Fibroblast of skin of abdomen (primary cell): ENCODE measurements at regions not wholly inside any gene's neighbourhood (a gene's known extent, or its start where the extent isn't known, plus 50 kb on each side); places are given as distances from the start of the nearest gene placed in this dataset.

Source experiments
- DNase-seq: peaks from one replicate; pipeline ENCODE4 v3.0.0-alpha.2; 2013

DNA sequence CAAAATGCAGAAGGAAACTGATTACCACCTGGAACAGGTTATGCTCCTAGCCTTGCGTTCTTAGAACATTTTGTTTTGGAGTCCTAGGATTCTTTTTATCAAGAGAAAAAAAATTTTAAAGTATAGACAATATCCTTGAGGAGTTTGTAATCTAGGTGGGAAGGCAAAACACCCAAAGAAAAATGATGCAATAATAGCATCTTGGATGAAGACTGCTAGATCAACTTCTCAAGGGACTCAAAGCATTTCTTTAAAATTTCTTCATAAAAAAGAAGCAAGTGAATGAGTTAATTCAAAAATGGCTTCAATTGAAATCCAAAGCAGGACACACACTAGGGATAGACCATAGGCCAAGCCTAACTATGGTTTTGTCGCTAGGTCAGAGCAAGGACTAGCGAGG, 515.8 kb upstream of the ZFHX3 start:
- DNase-seq, result no peak

DNA sequence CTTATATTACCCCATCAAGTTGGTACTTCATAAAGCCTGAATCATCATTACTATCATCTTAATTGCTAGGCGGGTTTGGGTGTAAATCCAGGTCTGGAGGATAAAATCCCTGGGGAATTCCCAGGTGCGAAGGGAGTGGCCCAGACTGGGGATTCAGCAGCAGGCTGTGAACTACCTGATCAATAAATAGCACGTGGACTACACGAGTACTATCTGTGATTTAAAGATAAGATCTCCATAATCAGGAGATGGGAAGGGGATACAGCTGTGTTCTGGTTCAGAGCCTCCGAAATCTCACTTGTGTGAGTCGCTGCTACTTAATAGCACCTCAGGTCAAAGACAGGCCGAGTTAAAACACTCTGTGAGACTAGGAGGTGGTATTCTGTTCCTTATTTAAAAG, 512.6 kb upstream of the ZFHX3 start:
- no peak for DNase-seq

DNA sequence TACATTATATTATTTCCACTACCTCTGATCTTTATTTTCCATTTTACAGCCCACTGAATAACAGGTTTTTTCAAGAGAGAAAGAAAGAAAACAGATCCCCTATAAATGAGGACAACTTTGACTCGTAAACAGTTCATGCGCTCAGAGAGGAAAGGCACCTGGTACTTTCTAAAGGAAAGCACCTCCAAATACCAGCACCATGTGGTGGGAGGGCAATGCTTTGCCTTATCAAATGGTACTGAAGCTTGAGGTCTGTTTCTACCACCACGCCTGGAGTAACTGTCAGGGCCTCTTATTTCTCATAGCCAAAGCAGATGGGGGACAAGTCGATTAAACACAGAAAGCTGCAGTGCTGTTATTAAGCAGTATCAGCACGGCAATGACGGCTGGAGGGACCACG, 510.3 kb upstream of the ZFHX3 start:
- no peak for DNase-seq

DNA sequence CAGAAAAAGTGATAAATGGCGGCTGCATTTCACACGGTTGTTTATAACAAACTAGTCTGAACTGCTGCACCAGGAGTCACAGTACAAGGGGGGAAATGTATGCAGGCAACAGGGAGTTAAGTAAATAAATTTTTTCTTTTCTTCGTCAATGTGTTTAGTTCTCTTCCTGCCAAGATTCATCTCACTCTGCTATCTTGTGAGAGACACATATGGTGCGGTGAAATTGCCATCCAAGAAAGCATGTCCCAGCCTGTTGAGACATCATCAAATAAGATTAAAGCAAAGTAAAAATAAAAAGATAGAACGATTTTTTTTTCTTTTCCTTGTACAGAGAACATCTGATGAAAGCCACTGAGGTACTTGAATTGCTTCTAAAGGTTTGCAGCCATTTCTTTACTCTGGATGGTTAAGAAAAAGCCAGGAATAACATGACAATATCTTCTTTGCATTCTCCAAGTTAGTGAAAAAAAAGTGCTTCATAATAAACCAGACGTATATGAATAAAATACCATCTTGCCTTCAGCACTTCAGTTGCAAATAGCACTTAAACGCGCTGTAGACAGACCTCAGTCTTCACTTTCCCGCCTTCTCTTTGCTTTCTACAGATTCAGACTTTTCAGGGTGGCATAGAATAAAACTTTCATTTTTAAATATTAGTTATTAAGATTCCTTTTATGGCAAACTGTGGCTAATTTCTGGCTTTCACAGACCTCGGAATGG, 506.2 kb upstream of the ZFHX3 start:
- DNase-seq, result no peak

DNA sequence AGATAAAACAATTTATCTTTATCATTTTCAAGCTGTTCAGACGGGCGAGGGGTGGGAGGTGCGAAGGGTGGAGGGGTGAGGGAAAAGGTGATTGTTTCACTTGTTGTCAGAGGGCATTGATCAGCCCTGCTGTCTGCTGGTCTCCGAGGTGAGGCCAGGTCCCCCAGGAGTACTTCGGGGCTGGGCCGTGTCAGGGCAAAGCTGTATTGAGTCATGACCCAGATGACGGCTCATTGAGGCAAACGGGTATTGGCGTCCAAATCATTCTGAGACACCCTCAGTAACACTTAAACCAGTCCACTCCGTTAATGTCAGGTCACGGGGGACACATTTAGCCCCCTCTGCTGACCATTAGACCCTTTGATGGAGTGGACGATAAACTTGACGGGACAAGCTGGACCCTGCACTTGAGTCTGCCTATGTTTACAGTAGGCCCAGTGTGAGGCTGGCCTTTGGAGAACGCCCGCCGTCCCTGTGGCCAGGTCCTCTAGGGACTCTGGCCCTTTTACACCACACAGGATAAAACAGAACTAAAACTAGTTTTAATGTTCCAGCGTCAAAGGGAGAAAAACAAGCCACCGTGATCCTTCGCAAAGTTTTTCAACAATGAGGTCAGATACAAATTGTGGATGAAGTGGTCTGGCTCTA, 502.2 kb upstream of the ZFHX3 start:
- no peak for DNase-seq

DNA sequence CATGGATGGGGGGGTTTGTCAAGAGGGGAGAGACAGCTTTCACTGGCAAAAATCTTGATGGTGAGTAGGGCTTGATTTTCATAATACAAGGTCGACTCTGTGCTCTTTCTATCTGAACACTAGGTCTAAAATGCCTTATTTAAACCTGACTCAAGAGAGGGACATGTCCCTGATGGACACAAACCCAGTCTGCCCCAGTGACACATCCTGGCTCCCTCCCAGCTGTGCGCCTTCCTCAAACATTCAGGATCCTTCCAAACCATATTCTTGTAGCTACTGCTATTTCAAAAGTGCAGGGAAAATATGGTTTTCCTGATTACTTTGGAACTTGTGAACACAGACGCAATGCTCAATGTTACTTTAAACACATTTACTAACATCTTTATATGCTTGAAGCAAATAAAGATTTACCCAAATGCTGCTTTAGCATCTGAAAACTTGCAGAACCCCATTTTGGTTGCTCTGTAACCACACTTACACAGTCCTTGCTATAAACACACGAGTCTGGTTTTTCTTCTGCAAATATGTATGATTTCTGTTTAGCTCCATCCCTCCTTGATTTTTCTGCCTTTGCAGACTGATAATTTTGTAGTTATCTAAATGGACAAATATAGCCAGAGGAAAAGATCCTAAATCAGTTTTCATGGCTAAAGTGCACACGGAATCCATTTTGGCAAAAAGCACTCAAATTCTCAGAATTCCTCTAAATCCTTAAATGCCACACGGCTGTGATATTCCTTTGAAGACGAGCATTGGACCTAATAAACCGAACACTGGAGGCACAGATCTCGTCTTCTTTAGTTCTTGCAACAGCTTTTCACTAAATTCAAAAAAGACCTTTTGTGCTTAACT, 499.9 kb upstream of the ZFHX3 start:
- DNase-seq, result no peak

DNA sequence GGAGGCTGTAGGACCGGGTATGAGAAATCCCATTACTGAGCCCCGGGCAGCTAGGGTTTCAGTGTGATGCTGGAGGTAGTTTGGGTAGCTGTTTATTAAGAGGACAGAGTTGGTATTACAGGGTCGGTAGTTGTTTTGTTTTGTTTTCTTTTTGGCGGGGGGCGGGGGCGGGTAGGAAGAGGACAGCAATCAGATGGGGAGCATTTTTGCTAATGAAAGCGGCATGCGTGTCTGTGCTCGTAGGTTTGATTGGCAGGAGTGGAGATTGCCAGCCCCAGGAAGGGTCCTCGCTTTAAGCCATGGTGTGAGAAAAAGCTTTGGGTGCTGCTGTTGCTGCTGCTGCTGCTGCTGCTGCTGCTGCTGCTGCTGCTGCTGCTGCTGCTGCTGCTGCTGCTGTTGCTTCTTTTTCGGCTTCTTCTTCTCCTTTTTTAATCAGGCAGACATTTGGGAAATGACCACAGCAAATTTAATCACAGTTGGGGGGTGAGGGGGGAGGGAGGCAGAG, 498.5 kb upstream of the ZFHX3 start:
- no peak for DNase-seq

DNA sequence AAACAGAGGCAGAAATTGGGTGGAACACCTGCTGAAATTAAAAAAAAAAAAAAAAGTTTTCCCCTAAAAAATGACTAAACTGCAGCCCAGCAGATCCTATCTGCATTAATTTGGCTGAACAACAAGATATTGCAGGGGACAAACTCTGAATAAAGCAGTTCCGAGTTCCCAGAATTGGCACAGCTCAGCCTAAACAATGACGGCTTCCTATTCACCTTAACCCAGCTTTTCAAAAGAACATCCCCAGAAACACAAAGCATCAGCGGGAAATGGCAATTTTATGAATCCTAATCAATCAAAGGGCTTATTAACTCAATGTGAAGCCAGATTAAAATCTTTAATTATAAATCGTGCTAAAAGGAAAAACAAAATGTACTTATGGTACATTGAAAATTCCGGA, 497.8 kb upstream of the ZFHX3 start:
- no peak for DNase-seq

DNA sequence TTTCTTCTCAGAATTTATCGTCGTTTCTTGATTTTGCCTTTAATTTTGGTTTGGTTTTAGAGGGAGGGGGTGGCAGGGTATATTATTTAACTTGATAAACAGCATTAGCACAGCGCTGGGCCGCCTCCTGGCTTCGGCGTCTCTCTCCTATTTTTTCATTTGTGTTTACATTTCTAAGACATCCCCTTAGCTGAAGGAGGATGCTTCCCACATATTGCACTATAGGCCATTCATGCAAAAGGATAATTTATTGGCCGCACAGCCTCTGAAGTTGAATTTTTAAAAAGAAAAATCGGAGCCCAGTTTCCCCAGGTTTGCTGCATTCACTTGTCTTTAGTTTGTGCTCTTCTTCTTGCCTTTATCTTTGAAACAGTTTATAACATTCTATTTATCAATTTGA, 497.4 kb upstream of the ZFHX3 start:
- DNase-seq, result no peak

DNA sequence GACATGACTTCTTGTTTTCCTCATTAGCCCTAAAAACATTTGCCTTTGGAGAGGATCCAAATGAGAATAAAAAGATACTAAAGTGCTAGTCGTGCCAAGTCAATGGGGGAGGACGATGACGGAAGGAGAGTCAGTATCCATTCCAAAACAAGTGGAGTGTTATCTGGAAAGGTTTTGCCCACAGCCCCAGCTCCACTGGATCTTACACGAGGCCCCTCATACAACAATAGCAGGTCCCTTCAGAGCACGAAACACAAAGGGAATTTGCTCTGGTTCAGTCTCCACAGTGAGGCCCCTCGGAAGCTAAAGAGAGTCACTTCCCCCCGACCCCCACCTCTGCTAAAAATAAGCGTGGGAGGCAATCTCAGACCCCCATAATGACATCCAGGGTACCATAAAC, 496.9 kb upstream of the ZFHX3 start:
- no peak for DNase-seq

DNA sequence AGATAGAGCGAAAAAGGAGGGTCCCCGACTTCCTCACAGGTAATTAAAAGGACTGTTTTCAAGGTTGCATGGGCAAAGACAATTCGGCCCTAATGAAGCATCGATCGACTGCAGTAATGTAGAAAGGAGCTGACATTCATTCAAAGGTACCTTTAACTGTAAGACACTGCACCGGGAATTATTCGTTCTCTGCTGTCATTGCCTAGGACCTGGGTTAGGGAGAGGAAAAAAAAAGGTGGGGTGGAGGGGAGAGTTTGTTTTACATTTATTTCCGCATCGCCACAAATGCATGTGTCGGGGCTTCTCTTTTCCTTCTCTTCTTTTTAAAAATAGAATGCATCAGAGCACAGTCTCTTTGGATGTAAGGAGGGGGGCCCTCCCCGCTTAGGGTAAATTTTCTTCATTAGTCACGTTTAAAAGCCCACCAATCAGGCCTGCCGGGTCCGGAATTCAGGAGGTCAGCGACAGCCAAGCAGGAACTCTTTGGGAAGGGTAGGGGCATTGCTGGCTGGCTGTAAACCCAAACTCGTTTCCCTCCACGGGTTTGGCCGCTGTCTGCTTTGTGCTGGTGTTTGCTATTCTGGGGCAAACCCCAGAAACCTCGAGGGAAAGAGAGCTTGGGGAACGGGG, 496.2 kb upstream of the ZFHX3 start:
- no peak for DNase-seq

DNA sequence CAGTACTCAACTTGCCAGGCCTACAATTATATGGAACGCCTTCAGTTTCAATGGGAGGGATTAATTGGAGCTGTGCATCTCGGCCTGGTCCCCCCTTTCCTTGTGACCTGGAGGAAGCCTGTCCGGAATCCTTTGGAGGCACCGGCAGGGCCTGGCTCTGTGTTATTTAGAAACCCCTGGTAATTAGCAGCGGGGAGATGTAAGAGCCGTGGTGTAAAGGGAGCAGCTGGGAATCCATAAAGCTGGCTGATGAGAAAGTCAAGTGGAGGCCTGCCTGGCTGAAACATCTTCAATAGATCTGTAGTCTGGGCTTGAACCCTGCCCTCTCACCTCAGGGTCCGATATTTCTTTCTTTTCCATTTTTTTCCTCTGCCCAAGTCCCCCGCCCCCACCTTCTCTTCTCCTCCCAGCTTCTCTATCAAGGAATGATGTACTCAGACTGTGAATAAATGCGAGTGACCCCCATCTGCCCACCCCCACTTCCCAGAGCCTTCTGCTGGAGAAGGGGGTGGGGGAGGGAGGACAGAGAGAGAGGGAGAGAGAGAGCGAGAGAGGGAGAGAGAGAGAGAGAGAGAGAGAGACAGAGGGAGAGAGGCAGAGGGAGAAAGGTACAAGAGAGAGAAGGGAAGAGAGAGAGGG, 495.5 kb upstream of the ZFHX3 start:
- no peak for DNase-seq

DNA sequence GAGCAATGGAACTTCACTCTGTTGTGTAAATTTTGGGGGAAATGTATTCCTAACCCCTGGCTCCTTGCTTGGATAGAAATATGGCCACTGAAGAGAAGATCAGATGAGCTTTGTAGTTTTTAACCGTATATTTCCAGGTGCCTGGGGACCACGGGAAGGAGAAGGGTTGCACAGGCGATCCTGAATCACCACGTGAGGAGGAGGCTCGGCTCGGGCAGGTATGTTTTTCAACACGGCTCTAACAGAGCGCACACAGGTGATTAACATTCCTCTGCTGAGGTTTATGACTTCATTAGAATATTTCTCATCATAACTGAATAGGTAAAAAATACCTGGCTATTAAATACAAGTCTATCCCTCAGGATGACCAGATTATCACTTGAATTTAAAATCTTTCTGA, 495.0 kb upstream of the ZFHX3 start:
- no peak for DNase-seq

DNA sequence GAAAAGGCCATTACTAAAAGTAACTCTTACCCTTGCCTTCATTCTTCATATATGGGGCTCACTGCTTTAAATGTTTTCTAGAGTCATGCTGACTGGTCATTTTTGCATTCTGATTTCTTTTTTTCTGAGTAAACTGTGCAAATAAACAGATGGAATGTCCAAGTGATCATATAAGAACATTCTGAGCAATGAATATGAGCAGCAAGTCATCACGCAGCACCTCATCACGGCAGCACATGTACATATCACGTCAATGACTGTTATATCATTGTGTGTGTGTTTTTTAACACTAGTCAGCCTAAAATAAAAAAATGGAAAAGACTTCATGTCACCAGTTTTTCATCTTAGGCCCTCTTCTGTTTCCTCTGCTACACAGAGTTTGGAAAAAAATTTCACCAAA, 490.0 kb upstream of the ZFHX3 start:
- no peak for DNase-seq

DNA sequence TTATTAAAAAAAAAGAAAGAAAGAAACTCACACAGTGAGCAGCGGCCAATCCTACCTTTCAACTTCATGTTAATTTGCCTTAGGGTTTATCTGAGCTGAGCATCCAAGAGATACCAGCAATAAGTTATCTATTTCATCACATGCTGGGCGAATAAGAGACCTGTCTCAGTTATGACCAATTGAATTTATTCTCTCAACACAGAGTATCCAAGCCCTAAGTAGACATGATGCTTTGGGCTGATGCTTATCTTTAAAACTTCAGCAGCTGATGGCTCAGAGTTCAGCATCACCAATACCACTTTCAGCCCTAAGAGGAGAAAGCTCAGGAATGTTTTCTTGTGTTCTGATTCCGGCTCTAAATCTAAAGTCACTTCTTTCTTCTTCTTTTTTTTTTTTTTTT, 489.0 kb upstream of the ZFHX3 start:
- DNase-seq, result no peak

DNA sequence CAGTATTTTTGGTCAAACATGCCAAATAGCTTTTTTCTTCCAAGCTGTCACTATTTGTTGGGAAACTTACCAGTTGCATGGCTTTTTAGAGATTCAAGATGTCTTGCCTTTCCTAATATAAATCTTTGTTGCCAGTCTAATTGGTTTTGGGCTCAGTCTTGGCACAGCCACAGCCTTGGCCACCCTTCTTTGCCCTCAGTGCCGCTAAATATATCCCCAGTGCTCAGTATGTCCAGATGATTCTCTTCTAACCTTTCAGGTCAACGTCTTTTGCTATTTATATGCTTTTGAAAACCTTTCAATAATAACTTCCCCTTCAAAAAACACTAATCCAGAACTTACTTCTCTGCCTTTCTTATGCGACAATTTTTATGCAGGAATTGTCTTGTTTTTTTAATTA, 483.1 kb upstream of the ZFHX3 start:
- no peak for DNase-seq

DNA sequence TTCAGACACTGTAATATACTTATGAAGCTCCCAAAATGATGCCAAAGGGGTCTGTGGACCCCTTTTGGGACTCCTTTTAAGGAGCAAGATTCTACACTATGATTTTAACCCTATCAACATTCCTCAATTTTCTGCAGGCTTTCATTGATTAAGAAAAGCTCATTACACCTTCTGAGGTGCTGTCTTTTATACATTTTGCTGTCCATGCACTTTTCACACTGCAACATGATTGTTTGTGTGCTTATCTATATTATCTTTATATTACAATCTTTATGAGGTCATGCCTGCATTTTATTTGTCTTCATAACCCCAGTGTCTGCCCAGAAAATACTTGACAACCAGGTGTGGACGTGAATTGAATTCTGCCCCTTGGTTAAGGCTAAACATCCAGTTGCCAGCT, 482.6 kb upstream of the ZFHX3 start:
- DNase-seq, result no peak

DNA sequence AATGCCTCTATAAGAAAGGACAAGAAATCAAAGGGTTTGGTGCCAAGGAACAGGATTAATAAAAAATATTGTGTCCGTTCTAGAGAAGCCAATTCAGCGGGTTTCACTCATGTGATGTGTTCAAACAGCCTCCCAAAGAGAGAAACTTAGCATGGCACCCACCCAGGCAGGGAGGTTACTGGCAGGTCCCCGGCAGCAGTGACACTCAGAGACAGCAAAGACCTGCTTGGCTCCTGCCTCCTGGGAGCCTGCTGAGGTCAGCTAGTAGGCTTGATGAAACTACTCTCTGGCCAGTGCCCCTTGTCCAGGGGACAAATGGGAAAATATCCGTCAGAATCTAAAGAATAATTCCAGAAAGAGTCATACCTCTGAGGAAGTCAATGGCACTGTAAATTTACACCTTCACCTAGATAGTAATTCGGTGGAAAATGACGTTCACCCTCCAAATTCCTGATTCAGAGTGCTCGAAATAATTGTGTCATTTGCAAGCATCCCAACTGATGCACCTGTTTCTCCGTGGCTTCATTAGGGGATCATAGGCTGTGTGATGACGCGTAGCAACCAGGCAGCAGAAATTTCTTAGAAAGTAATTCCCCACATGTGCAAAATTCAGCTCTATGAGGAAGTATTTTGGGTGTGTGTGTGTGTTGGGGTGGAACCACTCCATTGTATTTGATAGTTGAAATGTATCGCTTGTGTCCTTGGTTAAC, 481.5 kb upstream of the ZFHX3 start:
- no peak for DNase-seq

DNA sequence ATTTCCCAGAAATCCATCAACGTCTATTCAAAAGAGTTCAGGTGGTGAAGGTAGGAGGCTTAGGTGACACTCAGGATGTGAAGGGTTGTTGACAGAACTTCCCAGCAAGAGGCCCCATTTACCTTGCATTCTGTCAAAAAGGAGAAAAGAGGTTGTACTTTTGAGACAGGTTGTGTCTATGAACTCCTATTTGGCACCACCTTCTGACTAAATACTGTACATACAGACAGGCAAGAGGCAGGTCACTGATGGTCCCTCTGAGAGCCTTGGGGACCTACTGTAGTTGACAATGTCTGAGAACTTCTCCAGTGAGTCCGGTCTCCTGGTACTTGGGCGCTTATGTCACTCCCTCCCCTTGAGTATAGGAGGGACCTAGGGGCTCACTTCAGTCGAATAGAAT, 479.3 kb upstream of the ZFHX3 start:
- DNase-seq, result no peak

DNA sequence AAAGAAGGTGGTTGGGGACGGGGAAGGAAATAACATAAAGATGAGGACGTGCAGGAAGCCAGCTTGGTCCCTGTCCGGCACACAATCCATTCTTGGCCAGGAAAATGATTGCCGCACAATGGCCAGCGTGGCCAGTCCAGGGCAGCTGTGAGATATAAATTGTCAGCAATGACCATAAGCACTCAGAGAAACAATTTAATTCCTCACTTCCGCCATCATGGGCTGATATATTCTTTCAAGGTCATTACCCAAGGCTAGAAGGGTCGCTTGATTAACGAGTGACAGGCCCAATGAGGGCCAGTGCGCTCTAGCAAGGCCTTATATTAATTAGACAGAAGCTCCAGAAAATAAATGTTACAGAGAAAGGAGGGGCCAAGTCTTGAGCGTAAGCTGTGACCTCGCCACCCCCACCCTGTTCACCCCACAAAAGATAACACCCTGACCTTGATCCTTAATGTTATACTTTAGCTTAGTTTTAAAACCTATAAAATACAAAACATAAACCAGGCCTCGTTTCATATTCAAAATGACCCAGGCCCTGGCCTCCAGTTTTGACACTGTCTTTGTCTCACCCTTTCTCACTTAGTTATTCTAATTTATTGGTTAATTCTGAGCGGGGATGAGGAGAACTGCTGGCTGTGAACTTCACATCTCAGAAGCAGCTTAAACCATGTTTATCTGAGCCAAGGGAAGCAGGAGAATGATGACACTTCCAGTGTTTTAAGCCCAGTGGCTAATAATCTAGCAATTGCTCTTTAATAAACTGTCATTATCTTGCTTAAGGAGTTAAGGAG, 478.3 kb upstream of the ZFHX3 start:
- DNase-seq, result no peak

DNA sequence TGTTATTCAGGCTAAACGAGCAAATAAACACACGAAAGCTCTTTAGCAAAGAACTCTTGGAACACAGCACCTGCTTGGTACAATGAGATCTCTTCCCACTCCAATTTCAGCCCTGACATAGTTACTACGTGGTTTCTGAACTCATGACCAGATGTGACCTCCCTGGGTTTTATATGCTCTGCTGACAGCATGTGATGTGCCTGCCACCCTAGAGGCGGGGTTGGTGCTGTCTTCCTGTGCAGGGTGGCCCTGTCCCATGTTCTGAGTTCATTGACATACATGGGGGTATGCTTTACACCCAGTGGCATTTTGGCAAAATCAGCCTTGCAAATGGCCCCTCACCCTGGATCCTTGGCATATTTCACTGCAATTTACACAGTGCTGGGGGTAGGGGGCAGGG, 475.3 kb upstream of the ZFHX3 start:
- no peak for DNase-seq
